PC-9 (cell line): ENCODE measurements at regions not wholly inside any gene's neighbourhood (a gene's known extent, or its start where the extent isn't known, plus 50 kb on each side); places are given as distances from the start of the nearest gene placed in this dataset.

Experiments used
- BruUV-seq: library from RNA; stranded (reverse); fragments of 400-500 nt; replicated peaks from 2 replicates; lab custom pipeline; 2021; lab: Mats Ljungman, UMichigan
- CTCF ChIA-PET: fragments of 300-600 bp; sonication (Branson Sonifier 250); formaldehyde crosslinking; loops from one replicate; lab custom pipeline; 2022; ENCODE audit warnings: antibody characterized with exemption; lab: Charles Lee
- POLR2A ChIA-PET: fragments of 300-600 bp; sonication (Branson Sonifier 250); formaldehyde crosslinking; loops from one replicate; lab custom pipeline; 2022; ENCODE audit warnings: antibody characterized with exemption; ENCODE audit not compliant: unreplicated experiment; lab: Charles Lee
- DNase-seq, 2 experiments: peaks; one replicate each; pipeline versions ENCODE4 v3.0.0 to v3.0.0-alpha.2; 2015 to 2022; ENCODE audit warnings: mixed read lengths in 1 of 2
- H2AFZ ChIP-seq: fragments of 200-600 bp; sonication (generic); 2 replicates; pipeline ENCODE4 v1.8.1; 2017; ENCODE audit warnings: antibody characterized with exemption
- H3F3A ChIP-seq: fragments of 200-600 bp; sonication (generic); 2 replicates; pipeline ENCODE4 v1.8.1; 2017; ENCODE audit warnings: antibody characterized with exemption, mild to moderate bottlenecking, low read depth; ENCODE audit not compliant: insufficient read depth
- H3K27ac ChIP-seq: fragments of 200-600 bp; sonication (generic); 2 replicates; pipeline ENCODE4 v1.6.1; 2016; ENCODE audit warnings: mixed run types
- H3K27me3 ChIP-seq: fragments of 200-600 bp; sonication (generic); 2 replicates; pipeline ENCODE4 v1.6.1; 2016; ENCODE audit warnings: low read depth, mixed run types; ENCODE audit not compliant: insufficient read depth
- H3K36me3 ChIP-seq: fragments of 200-600 bp; sonication (generic); 2 replicates; pipeline ENCODE4 v1.6.1; 2016; ENCODE audit warnings: low read depth, mixed run types
- H3K4me1 ChIP-seq: fragments of 200-600 bp; sonication (generic); replicated peaks from 2 replicates; pipeline ENCODE4 v1.6.1; 2016; ENCODE audit warnings: mixed run types; ENCODE audit not compliant: insufficient read depth
- H3K4me2 ChIP-seq: fragments of 200-600 bp; sonication (generic); 2 replicates; pipeline ENCODE4 v1.6.1; 2017; ENCODE audit warnings: mixed run types
- H3K4me3 ChIP-seq: fragments of 200-600 bp; sonication (generic); 2 replicates; pipeline ENCODE4 v1.6.1; 2016; ENCODE audit warnings: mixed run types
- H3K79me2 ChIP-seq: fragments of 200-600 bp; sonication (generic); 2 replicates; pipeline ENCODE4 v1.6.1; 2017; ENCODE audit warnings: low read depth, mixed run types
- H3K9me2 ChIP-seq: fragments of 200-600 bp; sonication (generic); 2 replicates; pipeline ENCODE4 v1.8.1; 2017; ENCODE audit warnings: mild to moderate bottlenecking; ENCODE audit not compliant: insufficient read depth
- H3K9me3 ChIP-seq: fragments of 200-600 bp; sonication (generic); 2 replicates; pipeline ENCODE4 v1.8.1; 2016; ENCODE audit warnings: low read depth; ENCODE audit not compliant: insufficient read depth
- H4K20me1 ChIP-seq: fragments of 200-600 bp; sonication (generic); 2 replicates; pipeline ENCODE4 v1.8.1; 2017; ENCODE audit not compliant: insufficient read depth
- EZH2 ChIP-seq: fragments of 200-600 bp; sonication (generic); IDR thresholded peaks from 2 replicates; pipeline ENCODE4 v1.8.0; 2017; ENCODE audit warnings: antibody characterized with exemption, low read depth
- intact Hi-C: fragments of 100-400 bp; cut with micrococcal nuclease; formaldehyde crosslinking; loops from one replicate; pipeline ENCODE4 v1.10.0; 2022; ENCODE audit not compliant: unreplicated experiment
- TF ChIP-seq, protein P1 (sequence below): fragments of 200-600 bp; sonication (generic); conservative IDR thresholded peaks from 2 replicates; pipeline ENCODE4 v1.6.1; 2017; ENCODE audit warnings: mixed run types, antibody characterized with exemption, mild to moderate bottlenecking, moderate library complexity

GRCh38 chr7:92973974-92974373 is 137.6 kb upstream of the CDK6 start:
- Histone ChIP-seq H3K27ac (no peak overlapping the region), H3K79me2 (no peaks in the 10 kb centered on the region), H2AFZ (no peak overlapping the region), H3F3A (no peaks in the 10 kb centered on the region), H3K27me3 (no peaks in the 10 kb centered on the region), H3K4me1 (no peaks in the 10 kb centered on the region), H3K4me3 (no peak overlapping the region), H3K4me2 (no peak overlapping the region), H3K9me2 (no peaks in the 10 kb centered on the region; the same call in 1 of the 2 replicates), H3K36me3 (no peaks in the 10 kb centered on the region), H4K20me1 (no peaks in the 10 kb centered on the region), H3K9me3 (peaks cover 4% of the 10 kb centered on the region; the same call in 1 of the 2 replicates)
- intact Hi-C loops, result no loop called here
- BruUV-seq, result no TSS peak
- TF ChIP-seq, protein P1, sequence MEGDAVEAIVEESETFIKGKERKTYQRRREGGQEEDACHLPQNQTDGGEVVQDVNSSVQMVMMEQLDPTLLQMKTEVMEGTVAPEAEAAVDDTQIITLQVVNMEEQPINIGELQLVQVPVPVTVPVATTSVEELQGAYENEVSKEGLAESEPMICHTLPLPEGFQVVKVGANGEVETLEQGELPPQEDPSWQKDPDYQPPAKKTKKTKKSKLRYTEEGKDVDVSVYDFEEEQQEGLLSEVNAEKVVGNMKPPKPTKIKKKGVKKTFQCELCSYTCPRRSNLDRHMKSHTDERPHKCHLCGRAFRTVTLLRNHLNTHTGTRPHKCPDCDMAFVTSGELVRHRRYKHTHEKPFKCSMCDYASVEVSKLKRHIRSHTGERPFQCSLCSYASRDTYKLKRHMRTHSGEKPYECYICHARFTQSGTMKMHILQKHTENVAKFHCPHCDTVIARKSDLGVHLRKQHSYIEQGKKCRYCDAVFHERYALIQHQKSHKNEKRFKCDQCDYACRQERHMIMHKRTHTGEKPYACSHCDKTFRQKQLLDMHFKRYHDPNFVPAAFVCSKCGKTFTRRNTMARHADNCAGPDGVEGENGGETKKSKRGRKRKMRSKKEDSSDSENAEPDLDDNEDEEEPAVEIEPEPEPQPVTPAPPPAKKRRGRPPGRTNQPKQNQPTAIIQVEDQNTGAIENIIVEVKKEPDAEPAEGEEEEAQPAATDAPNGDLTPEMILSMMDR, result no peak
- TF ChIP-seq EZH2, result no peak
- no peak for DNase-seq
- ChIA-PET CTCF (no interaction called here), POLR2A (no interaction called here)

GRCh38 chr7:92973293-92973731 is 136.9 kb upstream of the CDK6 start:
- intact Hi-C loops, result no loop called here
- BruUV-seq, result no TSS peak
- Histone ChIP-seq H3K36me3 (no peaks in the 10 kb centered on the region), H3K27ac (no peak overlapping the region), H3K9me2 (no peaks in the 10 kb centered on the region), H4K20me1 (no peaks in the 10 kb centered on the region), H2AFZ (no peak overlapping the region), H3K79me2 (no peaks in the 10 kb centered on the region), H3F3A (no peaks in the 10 kb centered on the region), H3K4me1 (no peaks in the 10 kb centered on the region), H3K4me3 (no peak overlapping the region), H3K4me2 (no peak overlapping the region), H3K9me3 (peaks cover 4% of the 10 kb centered on the region; the same call in 1 of the 2 replicates), H3K27me3 (no peaks in the 10 kb centered on the region)
- ChIA-PET CTCF (no interaction called here), POLR2A (no interaction called here)
- DNase-seq, result no peak
- TF ChIP-seq EZH2, result no peak
- TF ChIP-seq, protein P1, result no peak

- no peak for TF ChIP-seq EZH2
- TF ChIP-seq, protein P1, result no peak
- no TSS peak for BruUV-seq
- H3K4me2 ChIP-seq, result no peak overlapping the region
- no peaks in the 10 kb centered on the region for H4K20me1 ChIP-seq
- no peak overlapping the region for H2AFZ ChIP-seq
- ChIA-PET CTCF (no interaction called here), POLR2A (interaction anchor here (0.6 kb wide), 1 partner anchor 608 kb away, joined by 3 read pairs; no protein-coding TSS in a partner anchor)
- H3K27me3 ChIP-seq, result no peaks in the 10 kb centered on the region
- intact Hi-C loops, result no loop called here
- no peak overlapping the region for H3K4me3 ChIP-seq
- no peaks in the 10 kb centered on the region for H3F3A ChIP-seq
- no peak overlapping the region for H3K27ac ChIP-seq
- no peak for DNase-seq
- H3K36me3 ChIP-seq, result no peaks in the 10 kb centered on the region
- H3K4me1 ChIP-seq, result no peaks in the 10 kb centered on the region
- no peaks in the 10 kb centered on the region for H3K79me2 ChIP-seq
- H3K9me3 ChIP-seq, result peaks cover 4% of the 10 kb centered on the region; the same call in 1 of the 2 replicates
- no peaks in the 10 kb centered on the region for H3K9me2 ChIP-seq
Observed at GRCh38 chr7:92972441-92972840, 136.1 kb upstream of the CDK6 start.
